Activated T-cell treated with anti-CD3 and anti-CD28 coated beads, Interleukin-2, amount 50 U/mL, for 4 hours (primary cell): ENCODE measurements at regions not wholly inside any gene's neighbourhood (a gene's known extent, or its start where the extent isn't known, plus 50 kb on each side); places are given as distances from the start of the nearest gene placed in this dataset.
"Not testable (repeated sequence)": the region's sequence is repeated elsewhere in the genome, so short reads cannot be mapped to it uniquely, and the experiment has no call there.

Source experiments
- ATAC-seq, 2 donors: fragments of 200-7000 bp; cut with Tn5 transposase; one replicate each; pipeline ENCODE4 v1.10.0; 2021
- DNase-seq: peaks from one replicate; pipeline ENCODE4 v3.0.0-alpha.2; 2020
- H3K27me3 Mint-ChIP-seq: one replicate; pipeline ENCODE4 v1.8.0; 2021; ENCODE audit warnings: low read depth, mixed read lengths
- H3K36me3 Mint-ChIP-seq: one replicate; pipeline ENCODE4 v1.8.0; 2022; ENCODE audit warnings: mixed read lengths; ENCODE audit not compliant: insufficient read depth
- H3K4me1 Mint-ChIP-seq: one replicate; pipeline ENCODE4 v1.8.0; 2021; ENCODE audit warnings: low read depth, mixed read lengths
- H3K4me3 Mint-ChIP-seq: one replicate; pipeline ENCODE4 v1.8.0; 2021; ENCODE audit warnings: mild to moderate bottlenecking, moderate library complexity, mixed read lengths
- H3K9me3 Mint-ChIP-seq: one replicate; pipeline ENCODE4 v1.8.0; 2021; ENCODE audit warnings: mixed read lengths

DNA sequence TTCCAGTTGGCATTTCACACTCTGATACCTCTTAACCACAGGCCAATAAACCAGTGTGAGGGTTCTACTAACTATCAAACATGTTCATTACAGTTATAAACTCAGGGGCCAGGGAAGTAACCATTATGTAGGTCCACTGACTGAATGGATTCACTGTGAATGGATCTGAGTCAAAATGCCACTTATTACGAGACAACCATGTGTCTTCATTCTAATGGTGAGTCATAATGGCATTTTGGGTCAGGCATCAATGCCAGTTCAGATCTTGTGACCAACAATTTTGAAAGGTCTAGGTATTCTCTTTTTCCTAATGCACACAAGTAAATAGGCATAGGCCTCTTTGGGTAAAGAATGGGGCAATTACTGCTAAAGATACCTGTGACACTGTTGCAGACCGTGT is 112.2 kb upstream of the HEY2 start:
- Mint-ChIP-seq H3K4me3 (no peak overlapping the region), H3K27me3 (peaks cover 2% of the 10 kb centered on the region), H3K4me1 (no peaks in the 10 kb centered on the region), H3K9me3 (no peaks in the 10 kb centered on the region), H3K36me3 (no peaks in the 10 kb centered on the region)
- ATAC-seq (no peak), DNase-seq (no peak)

GRCh38 chr6:125639466-125640020 is 109.9 kb upstream of the HEY2 start:
- no peaks in the 10 kb centered on the region for H3K36me3 Mint-ChIP-seq
- H3K9me3 Mint-ChIP-seq = no peaks in the 10 kb centered on the region
- no peaks in the 10 kb centered on the region for H3K4me1 Mint-ChIP-seq
- ATAC-seq = no peak
- no peak for DNase-seq
- H3K27me3 Mint-ChIP-seq = peaks cover 2% of the 10 kb centered on the region
- no peak overlapping the region for H3K4me3 Mint-ChIP-seq

DNA sequence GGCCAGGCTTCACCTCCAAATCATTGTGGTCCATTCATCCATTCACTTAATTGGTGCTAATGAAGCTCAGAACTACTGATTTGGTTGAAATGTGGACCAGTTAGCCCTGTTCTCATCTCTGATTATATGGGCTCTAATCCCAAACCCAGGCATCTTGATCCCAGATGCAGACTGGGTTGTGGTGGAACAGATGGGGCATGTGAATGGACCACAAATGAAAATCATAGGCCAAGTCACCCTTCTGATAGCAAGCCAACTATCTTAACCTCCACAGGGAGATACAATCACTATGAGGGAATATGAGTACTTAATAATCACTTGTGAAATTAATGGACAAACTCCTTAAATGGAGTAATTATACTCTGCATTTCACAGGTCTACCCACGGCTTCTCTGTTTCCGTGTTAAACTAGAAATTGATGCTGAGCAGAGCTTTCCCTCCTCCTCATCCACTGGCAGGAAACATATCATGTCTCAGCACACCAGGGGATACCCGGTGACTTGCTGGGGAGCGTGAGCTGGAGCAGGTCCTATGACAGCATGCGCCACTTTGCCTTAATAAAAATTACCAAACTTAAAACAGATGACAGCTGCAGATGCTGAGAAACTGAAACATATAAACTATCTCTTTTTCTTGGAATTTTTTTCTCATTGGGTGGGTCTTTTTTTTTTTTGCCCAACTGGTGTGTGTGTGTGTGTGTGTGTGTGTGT is 108.8 kb upstream of the HEY2 start:
- ATAC-seq = no peak

GRCh38 chr6:125643967-125644661 is 105.3 kb upstream of the HEY2 start:
- not testable (repeated sequence) for H3K36me3 Mint-ChIP-seq, H3K27me3 Mint-ChIP-seq, ATAC-seq, H3K4me3 Mint-ChIP-seq, H3K9me3 Mint-ChIP-seq, DNase-seq, H3K4me1 Mint-ChIP-seq

More for the DNA sequence above, 108.8 kb upstream of the HEY2 start:
- DNase-seq = no peak
- H3K27me3 Mint-ChIP-seq = peaks cover 2% of the 10 kb centered on the region
- H3K9me3 Mint-ChIP-seq = no peaks in the 10 kb centered on the region
- no peaks in the 10 kb centered on the region for H3K4me1 Mint-ChIP-seq
- H3K4me3 Mint-ChIP-seq = no peak overlapping the region
- no peaks in the 10 kb centered on the region for H3K36me3 Mint-ChIP-seq

- Mint-ChIP-seq H3K36me3 (no peaks in the 10 kb centered on the region), H3K4me1 (no peaks in the 10 kb centered on the region), H3K4me3 (no peak overlapping the region), H3K9me3 (no peaks in the 10 kb centered on the region), H3K27me3 (peaks cover 3% of the 10 kb centered on the region)
- ATAC-seq = no peak
- DNase-seq = no peak
Measured at GRCh38 chr6:125647391-125647790, 102.0 kb upstream of the HEY2 start.

GRCh38 chr6:125653752-125654151 is 95.7 kb upstream of the HEY2 start:
- not testable (repeated sequence) for H3K9me3 Mint-ChIP-seq, ATAC-seq, DNase-seq, H3K4me1 Mint-ChIP-seq, H3K27me3 Mint-ChIP-seq, H3K36me3 Mint-ChIP-seq, H3K4me3 Mint-ChIP-seq

GRCh38 chr6:125655511-125655910 is 93.9 kb upstream of the HEY2 start:
- no peaks in the 10 kb centered on the region for H3K4me1 Mint-ChIP-seq
- ATAC-seq = no peak
- no peaks in the 10 kb centered on the region for H3K9me3 Mint-ChIP-seq
- no peaks in the 10 kb centered on the region for H3K36me3 Mint-ChIP-seq
- no peak overlapping the region for H3K4me3 Mint-ChIP-seq
- DNase-seq = no peak
- H3K27me3 Mint-ChIP-seq = peaks cover 9% of the 10 kb centered on the region

GRCh38 chr6:125656287-125656870 is 93.1 kb upstream of the HEY2 start:
- Mint-ChIP-seq H3K9me3 (no peaks in the 10 kb centered on the region), H3K4me1 (no peaks in the 10 kb centered on the region), H3K36me3 (no peaks in the 10 kb centered on the region), H3K4me3 (no peak overlapping the region), H3K27me3 (peaks cover 9% of the 10 kb centered on the region)
- no peak for DNase-seq
- no peak for ATAC-seq

DNA sequence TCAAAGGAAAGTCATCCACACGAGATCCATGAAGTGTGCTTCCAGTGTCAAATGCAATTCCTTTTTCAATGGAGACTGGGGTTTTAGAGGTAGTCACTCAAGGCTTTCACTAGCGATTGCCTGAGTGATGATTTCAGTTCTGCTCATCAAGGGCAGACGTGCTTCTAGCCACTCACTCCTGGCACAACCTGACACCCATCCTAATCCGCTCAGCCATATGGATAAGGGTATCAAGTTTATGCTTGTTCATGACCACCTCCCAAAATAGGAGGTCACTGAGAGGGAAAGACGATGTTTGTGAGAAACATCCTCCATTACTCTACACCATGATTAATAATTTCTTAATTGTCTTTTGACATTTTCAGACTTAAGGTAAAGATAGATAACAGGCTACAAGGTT is 91.3 kb upstream of the HEY2 start:
- Mint-ChIP-seq H3K27me3 (peaks cover 10% of the 10 kb centered on the region), H3K9me3 (no peaks in the 10 kb centered on the region), H3K4me1 (no peaks in the 10 kb centered on the region), H3K36me3 (no peaks in the 10 kb centered on the region), H3K4me3 (no peak overlapping the region)
- ATAC-seq (no peak), DNase-seq (no peak)

- DNase-seq = no peak
- ATAC-seq = no peak
- Mint-ChIP-seq H3K4me3 (no peak overlapping the region), H3K36me3 (no peaks in the 10 kb centered on the region), H3K4me1 (no peaks in the 10 kb centered on the region), H3K27me3 (peaks cover 7% of the 10 kb centered on the region), H3K9me3 (no peaks in the 10 kb centered on the region)
Measured at GRCh38 chr6:125658759-125659431, 90.5 kb upstream of the HEY2 start.

DNA sequence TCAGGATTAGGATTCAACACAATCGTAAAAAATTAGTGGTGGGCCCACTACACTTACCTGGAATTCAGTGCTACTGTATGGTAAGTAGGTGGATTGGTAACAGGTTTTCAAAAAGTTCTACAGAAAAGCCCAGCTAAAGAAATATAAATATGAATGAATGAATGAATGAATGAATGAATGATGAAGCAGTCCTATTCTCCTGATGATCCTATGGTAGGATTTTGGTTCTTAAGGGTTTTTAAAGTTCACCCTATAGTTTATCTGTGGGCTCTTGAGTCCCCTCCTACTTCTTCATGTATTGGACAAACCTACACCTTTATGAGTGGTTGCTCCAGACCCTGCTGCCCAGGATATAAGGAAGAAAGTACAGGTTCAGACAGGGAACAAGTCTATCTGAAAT is 89.5 kb upstream of the HEY2 start:
- Mint-ChIP-seq H3K36me3 (no peaks in the 10 kb centered on the region), H3K4me1 (no peaks in the 10 kb centered on the region), H3K27me3 (peaks cover 5% of the 10 kb centered on the region), H3K4me3 (no peak overlapping the region), H3K9me3 (no peaks in the 10 kb centered on the region)
- ATAC-seq (no peak), DNase-seq (no peak)

DNA sequence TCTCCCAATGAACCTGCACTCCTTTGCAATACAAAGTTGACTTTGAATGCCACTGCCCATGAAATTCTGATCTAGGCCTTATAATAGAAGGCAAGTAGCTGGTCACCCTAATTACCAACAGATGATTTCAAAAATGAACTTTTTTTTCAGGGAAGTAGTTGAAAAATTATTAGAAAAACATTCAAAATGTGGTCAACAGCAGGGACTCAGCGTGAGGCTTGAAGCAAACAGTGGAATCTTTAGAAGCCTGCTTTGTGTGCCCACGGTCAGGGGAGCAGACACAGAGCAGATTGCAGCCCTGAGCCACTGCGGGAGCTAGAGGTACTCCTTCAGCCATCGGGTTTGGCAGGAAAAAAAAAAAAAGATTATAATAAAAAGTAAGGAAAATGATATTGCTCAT is 87.1 kb upstream of the HEY2 start:
- DNase-seq (no peak), ATAC-seq (no peak)
- Mint-ChIP-seq H3K27me3 (peaks cover 5% of the 10 kb centered on the region), H3K9me3 (no peaks in the 10 kb centered on the region), H3K4me3 (no peak overlapping the region), H3K36me3 (no peaks in the 10 kb centered on the region), H3K4me1 (no peaks in the 10 kb centered on the region)

GRCh38 chr6:125665295-125665814 is 84.1 kb upstream of the HEY2 start:
- Mint-ChIP-seq H3K4me3 (no peak overlapping the region), H3K36me3 (no peaks in the 10 kb centered on the region), H3K27me3 (peaks cover 13% of the 10 kb centered on the region), H3K4me1 (no peaks in the 10 kb centered on the region), H3K9me3 (no peaks in the 10 kb centered on the region)
- DNase-seq = no peak
- no peak for ATAC-seq

GRCh38 chr6:125667326-125667725 is 82.1 kb upstream of the HEY2 start:
- H3K4me1 Mint-ChIP-seq = no peaks in the 10 kb centered on the region
- H3K4me3 Mint-ChIP-seq = no peak overlapping the region
- H3K36me3 Mint-ChIP-seq = no peaks in the 10 kb centered on the region
- peaks cover 16% of the 10 kb centered on the region for H3K27me3 Mint-ChIP-seq
- ATAC-seq (no peak), DNase-seq (no peak)
- H3K9me3 Mint-ChIP-seq = no peaks in the 10 kb centered on the region
